H9 (cell line): ENCODE measurements at regions not wholly inside any gene's neighbourhood (a gene's known extent, or its start where the extent isn't known, plus 50 kb on each side); places are given as distances from the start of the nearest gene placed in this dataset.

ENCODE experiments used
- DNase-seq: peaks from one replicate; pipeline ENCODE4 v3.0.0-alpha.2; 2017
- H2AFZ ChIP-seq: one replicate; pipeline ENCODE4 v1.6.1; 2013; ENCODE audit warnings: mild to moderate bottlenecking, low read length, control low read depth, moderate library complexity
- H2AK5ac ChIP-seq: 2 replicates; pipeline ENCODE4 v1.6.1; 2013; ENCODE audit warnings: low read length, control low read depth, mixed read lengths; ENCODE audit not compliant: insufficient read length
- H2BK120ac ChIP-seq: one replicate; pipeline ENCODE4 v1.6.1; 2013; ENCODE audit warnings: low read depth, mild to moderate bottlenecking, low read length, control low read depth, inconsistent platforms; ENCODE audit not compliant: poor library complexity, severe bottlenecking
- H2BK12ac ChIP-seq: 2 replicates; pipeline ENCODE4 v1.6.1; 2013; ENCODE audit warnings: low read length, control low read depth, mixed read lengths, low read depth; ENCODE audit not compliant: insufficient read length
- H2BK15ac ChIP-seq: 2 replicates; pipeline ENCODE4 v1.6.1; 2013; ENCODE audit warnings: low read depth, low read length, control low read depth
- H2BK20ac ChIP-seq: one replicate; pipeline ENCODE4 v1.6.1; 2013; ENCODE audit warnings: low read depth, mild to moderate bottlenecking, low read length, control low read depth, inconsistent platforms; ENCODE audit not compliant: poor library complexity, severe bottlenecking
- H2BK5ac ChIP-seq: 2 replicates; pipeline ENCODE4 v1.6.1; 2013; ENCODE audit warnings: low read length, control low read depth, mixed read lengths; ENCODE audit not compliant: insufficient read length
- H3K14ac ChIP-seq: 2 replicates; pipeline ENCODE4 v1.6.1; 2013; ENCODE audit warnings: low read length, control low read depth; ENCODE audit not compliant: insufficient read depth
- H3K18ac ChIP-seq: 2 replicates; pipeline ENCODE4 v1.6.1; 2013; ENCODE audit warnings: low read depth, mild to moderate bottlenecking, mixed read lengths, low read length, control low read depth; ENCODE audit not compliant: insufficient read length
- H3K23ac ChIP-seq: 2 replicates; pipeline ENCODE4 v1.6.1; 2013; ENCODE audit warnings: low read length, control low read depth, mixed read lengths, low read depth; ENCODE audit not compliant: insufficient read length
- H3K23me2 ChIP-seq: 2 replicates; pipeline ENCODE4 v1.6.1; 2013; ENCODE audit warnings: low read depth, mild to moderate bottlenecking, mixed read lengths, low read length, control low read depth; ENCODE audit not compliant: insufficient read length, poor library complexity, severe bottlenecking
- H3K27ac ChIP-seq: 2 replicates; pipeline ENCODE4 v1.5.1; 2013; ENCODE audit warnings: low read length, control low read depth, mixed read lengths, low read depth; ENCODE audit not compliant: insufficient read length
- H3K27me3 ChIP-seq: 2 replicates; pipeline ENCODE4 v1.6.1; 2013; ENCODE audit warnings: low read length, control low read depth, inconsistent platforms; ENCODE audit not compliant: insufficient read depth
- H3K4ac ChIP-seq: 2 replicates; pipeline ENCODE4 v1.6.1; 2013; ENCODE audit warnings: low read depth, mild to moderate bottlenecking, control low read depth, inconsistent platforms, low read length, moderate library complexity
- H3K4me1 ChIP-seq: 2 replicates; pipeline ENCODE4 v1.6.1; 2013; ENCODE audit warnings: low read length, control low read depth, inconsistent platforms; ENCODE audit not compliant: insufficient read depth
- H3K4me2 ChIP-seq: 2 replicates; pipeline ENCODE4 v1.6.1; 2013; ENCODE audit warnings: low read length, control low read depth, mixed read lengths; ENCODE audit not compliant: insufficient read length, insufficient read depth
- H3K56ac ChIP-seq: 2 replicates; pipeline ENCODE4 v1.6.1; 2013; ENCODE audit warnings: low read depth, mild to moderate bottlenecking, mixed read lengths, low read length, control low read depth; ENCODE audit not compliant: insufficient read length
- H3K79me1 ChIP-seq: 2 replicates; pipeline ENCODE4 v1.6.1; 2013; ENCODE audit warnings: low read depth, mild to moderate bottlenecking, moderate library complexity, low read length, control low read depth, inconsistent platforms; ENCODE audit not compliant: insufficient read depth, poor library complexity, severe bottlenecking
- H3K79me2 ChIP-seq: 2 replicates; pipeline ENCODE4 v1.6.1; 2013; ENCODE audit warnings: low read length, control low read depth, inconsistent platforms; ENCODE audit not compliant: insufficient read depth
- H3K9ac ChIP-seq: 2 replicates; pipeline ENCODE4 v1.6.1; 2013; ENCODE audit warnings: low read length, control low read depth, mixed read lengths; ENCODE audit not compliant: insufficient read length; ENCODE audit errors: extremely low read depth
- H3K9me3 ChIP-seq: one replicate; pipeline ENCODE4 v1.6.1; 2013; ENCODE audit warnings: low read depth, low read length, inconsistent platforms; ENCODE audit not compliant: control insufficient read depth
- H3T11ph ChIP-seq: one replicate; pipeline ENCODE4 v1.6.1; 2013; ENCODE audit warnings: mild to moderate bottlenecking, low read length, control low read depth, inconsistent platforms
- H4K20me1 ChIP-seq: one replicate; pipeline ENCODE4 v1.6.1; 2013; ENCODE audit not compliant: control insufficient read depth, insufficient read length, insufficient read depth
- H4K5ac ChIP-seq: 2 replicates; pipeline ENCODE4 v1.6.1; 2013; ENCODE audit warnings: low read depth, mild to moderate bottlenecking, mixed read lengths, low read length, control low read depth; ENCODE audit not compliant: insufficient read length
- H4K8ac ChIP-seq: replicated peaks from 2 replicates; pipeline ENCODE4 v1.6.1; 2013; ENCODE audit warnings: low read length, control low read depth, mixed read lengths, low read depth; ENCODE audit not compliant: insufficient read length
- H4K91ac ChIP-seq: 2 replicates; pipeline ENCODE4 v1.6.1; 2013; ENCODE audit warnings: low read depth, mild to moderate bottlenecking, moderate library complexity, mixed read lengths, low read length, control low read depth; ENCODE audit not compliant: insufficient read length
- H3K27ac Mint-ChIP-seq, 3 experiments: 2 replicates in 2 of 3; 3 replicates in 1 of 3; pipeline ENCODE4 v1.8.0; 2020 to 2021; ENCODE audit warnings: mixed read lengths in 3 of 3, mild to moderate bottlenecking in 1 of 3, moderate library complexity in 1 of 3
- H3K27me3 Mint-ChIP-seq: 2 replicates; pipeline ENCODE4 v1.8.0; 2021; ENCODE audit warnings: low read depth, mild to moderate bottlenecking, moderate library complexity, mixed read lengths
- H3K36me3 Mint-ChIP-seq, 3 experiments: 2 replicates in 2 of 3; 3 replicates in 1 of 3; pipeline ENCODE4 v1.8.0; 2020 to 2021; ENCODE audit warnings: low read depth in 3 of 3, mixed read lengths in 3 of 3; ENCODE audit not compliant: insufficient read depth in 1 of 3
- H3K4me1 Mint-ChIP-seq, 2 experiments: 2 replicates each; pipeline ENCODE4 v1.8.0; 2020; ENCODE audit warnings: mixed read lengths in 2 of 2
- H3K4me3 Mint-ChIP-seq, 2 experiments: 2 replicates in 1 of 2; 3 replicates in 1 of 2; pipeline ENCODE4 v1.8.0; 2020 to 2021; ENCODE audit warnings: mild to moderate bottlenecking in 2 of 2, mixed read lengths in 2 of 2, moderate library complexity in 1 of 2
- H3K9me3 Mint-ChIP-seq, 2 experiments: 2 replicates in 1 of 2; 3 replicates in 1 of 2; pipeline ENCODE4 v1.8.0; 2020; ENCODE audit warnings: mild to moderate bottlenecking in 2 of 2, mixed read lengths in 2 of 2, moderate library complexity in 1 of 2
- CTCF ChIP-seq: fragments of 200-600 bp; sonication (generic); conservative IDR thresholded peaks from 3 replicates; pipeline ENCODE4 v1.8.0; 2021; ENCODE audit warnings: antibody characterized with exemption, mild to moderate bottlenecking
- WGBS: extraction: QIAGEN DNeasy Blood & Tissue Kit; methylation state at CpG from one replicate; pipeline ENCODE4 v1.1.7; 2013; ENCODE audit warnings: missing lambda C conversion rate, low lambda C conversion rate, mixed read lengths; ENCODE audit not compliant: insufficient read length; ENCODE audit errors: extremely low coverage; 5-methylcytosine and 5-hydroxymethylcytosine counted together

DNA sequence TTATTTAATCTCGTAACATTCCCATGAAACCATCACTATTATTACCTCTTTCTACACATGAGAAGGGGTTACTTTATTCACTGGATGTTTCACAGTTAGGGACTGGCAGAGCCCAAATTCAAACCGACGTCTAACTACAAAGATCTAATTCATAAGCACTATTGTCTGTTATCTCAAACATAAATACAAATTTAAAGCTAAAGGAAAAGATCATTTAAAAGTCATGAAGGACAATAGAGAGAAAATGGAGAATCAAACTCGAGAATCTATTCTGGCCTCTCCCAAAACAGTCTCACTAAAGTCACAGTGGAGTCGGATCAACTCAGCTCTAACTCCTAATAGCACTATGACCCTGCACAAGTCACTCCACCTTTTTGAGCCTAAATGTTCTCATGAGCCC, 287.7 kb downstream of the ZIC4 start:
- Mint-ChIP-seq H3K27me3 (no peaks in the 10 kb centered on the region), H3K27ac (no peak overlapping the region), H3K9me3 (no peaks in the 10 kb centered on the region; a peak in 1 of 5 replicates), H3K36me3 (no peaks in the 10 kb centered on the region), H3K4me1 (no peaks in the 10 kb centered on the region), H3K4me3 (no peak overlapping the region)
- Histone ChIP-seq H3K9me3 (no peaks in the 10 kb centered on the region), H4K5ac (no peak overlapping the region), H3K18ac (no peak overlapping the region), H3K56ac (no peak overlapping the region), H4K91ac (no peak overlapping the region), H3T11ph (no peak overlapping the region), H2BK12ac (no peak overlapping the region), H4K8ac (no peak overlapping the region), H3K27ac (no peak overlapping the region), H2BK5ac (no peak overlapping the region), H3K9ac (no peak overlapping the region), H3K79me1 (no peaks in the 10 kb centered on the region), H2BK120ac (no peak overlapping the region), H3K27me3 (no peaks in the 10 kb centered on the region), H2BK20ac (no peak overlapping the region), H2AFZ (no peak overlapping the region), H3K4me2 (no peak overlapping the region), H3K79me2 (no peaks in the 10 kb centered on the region), H3K14ac (no peak overlapping the region), H3K23ac (no peak overlapping the region), H3K4ac (no peak overlapping the region), H3K4me1 (no peaks in the 10 kb centered on the region), H2BK15ac (no peak overlapping the region), H4K20me1 (no peaks in the 10 kb centered on the region), H2AK5ac (no peak overlapping the region), H3K23me2 (no peaks in the 10 kb centered on the region)
- no peak for DNase-seq
- no CpG with 5 or more reads among the region's 5 CpGs for WGBS
- TF ChIP-seq CTCF = no peak
